DND-41 (cell line): ENCODE measurements at regions not wholly inside any gene's neighbourhood (a gene's known extent, or its start where the extent isn't known, plus 50 kb on each side); places are given as distances from the start of the nearest gene placed in this dataset.

Experiments used
- CTCF ChIP-seq: IDR thresholded peaks from 2 replicates; pipeline ENCODE4 v1.5.1; 2012; ENCODE audit warnings: borderline replicate concordance, low read length, moderate library complexity, mild to moderate bottlenecking; ENCODE audit not compliant: poor library complexity, severe bottlenecking; ENCODE audit errors: extremely low read depth
- EZH2 ChIP-seq: IDR thresholded peaks from 3 replicates; pipeline ENCODE4 v1.6.1; 2012; ENCODE audit warnings: borderline replicate concordance, low read depth, mild to moderate bottlenecking, moderate library complexity, low read length, inconsistent platforms; ENCODE audit not compliant: severe bottlenecking

- TF ChIP-seq EZH2 (no peak), CTCF (no peak)
Measured at GRCh38 chr14:30195941-30196340, 268.3 kb upstream of the PRKD1 start.
